CD4-positive, alpha-beta T cell (primary cell): ENCODE measurements at regions not wholly inside any gene's neighbourhood (a gene's known extent, or its start where the extent isn't known, plus 50 kb on each side); places are given as distances from the start of the nearest gene placed in this dataset.

Source experiments
- ATAC-seq: fragments of 200-7000 bp; cut with Tn5 transposase; one replicate; pipeline ENCODE4 v1.10.0; 2022; ENCODE audit warnings: mild to moderate bottlenecking; ENCODE audit not compliant: poor library complexity
- CTCF ChIA-PET: fragments of 350-600 bp; sonication (Branson Sonifier 250); formaldehyde crosslinking; loops from one replicate; lab custom pipeline; 2021; ENCODE audit warnings: antibody characterized with exemption, inconsistent platforms; lab: Charles Lee
- POLR2A ChIA-PET: fragments of 350-600 bp; sonication (Branson Sonifier 250); formaldehyde crosslinking; loops from one replicate; lab custom pipeline; 2021; ENCODE audit warnings: antibody characterized with exemption, inconsistent platforms; lab: Charles Lee
- DNase-seq, 14 experiments: peaks; one replicate each; pipeline ENCODE4 v3.0.0-alpha.2; 2013 to 2020; ENCODE audit warnings: mixed read lengths in 2 of 14
- H3K27ac ChIP-seq, 2 donors: one replicate each; pipeline versions ENCODE4 v1.5.1 to v1.7.0; 2013; ENCODE audit warnings: low read length in 2 of 2, low read depth in 1 of 2, mild to moderate bottlenecking in 1 of 2
- H3K27me3 ChIP-seq, 2 experiments: 1 replicate in 1 of 2; 2 replicates in 1 of 2; pipeline versions ENCODE4 v1.6.1 to v1.7.0; 2013; ENCODE audit warnings: low read length in 2 of 2, control low read depth in 1 of 2, mild to moderate bottlenecking in 1 of 2, moderate library complexity in 1 of 2; ENCODE audit not compliant: insufficient read depth in 2 of 2, control insufficient read depth in 1 of 2
- H3K36me3 ChIP-seq: one replicate; pipeline ENCODE4 v1.6.1; 2013; ENCODE audit warnings: low read length, control low read depth; ENCODE audit not compliant: insufficient read depth
- H3K4me1 ChIP-seq: one replicate; pipeline ENCODE4 v1.6.1; 2013; ENCODE audit warnings: low read length, control low read depth; ENCODE audit not compliant: insufficient read depth
- H3K4me3 ChIP-seq: one replicate; pipeline ENCODE4 v1.5.1; 2013; ENCODE audit warnings: mild to moderate bottlenecking, low read length, moderate library complexity
- H3K9me3 ChIP-seq, 2 experiments: 1 replicate in 1 of 2; 2 replicates in 1 of 2; pipeline versions ENCODE4 v1.6.1 to v1.7.0; 2013; ENCODE audit warnings: low read length in 2 of 2, mild to moderate bottlenecking in 2 of 2, control low read depth in 1 of 2, moderate library complexity in 1 of 2; ENCODE audit not compliant: control insufficient read depth in 1 of 2, insufficient read depth in 1 of 2
- H3K27ac Mint-ChIP-seq: one replicate; pipeline ENCODE4 v1.8.0; 2020; ENCODE audit warnings: mixed read lengths
- H3K27me3 Mint-ChIP-seq: one replicate; pipeline ENCODE4 v1.8.0; 2021; ENCODE audit warnings: mixed read lengths
- H3K36me3 Mint-ChIP-seq: one replicate; pipeline ENCODE4 v1.8.0; 2021; ENCODE audit warnings: low read depth, mixed read lengths
- H3K4me1 Mint-ChIP-seq: one replicate; pipeline ENCODE4 v1.8.0; 2021; ENCODE audit warnings: low read depth, mixed read lengths
- H3K4me3 Mint-ChIP-seq: one replicate; pipeline ENCODE4 v1.8.0; 2020; ENCODE audit warnings: mild to moderate bottlenecking, mixed read lengths
- H3K9me3 Mint-ChIP-seq: one replicate; pipeline ENCODE4 v1.8.0; 2020; ENCODE audit warnings: mixed read lengths
- CTCF ChIP-seq: fragments of 200-600 bp; IDR thresholded peaks from one replicate; pipeline ENCODE4 v1.8.0; 2022; ENCODE audit warnings: antibody characterized with exemption, mild to moderate bottlenecking
- intact Hi-C, 2 experiments: fragments of 100-400 bp; cut with DNase I in 1 of 2; cut with micrococcal nuclease in 1 of 2; formaldehyde crosslinking; loops; one replicate each; pipeline versions ENCODE4 v1.15.1 to v1.9.0; 2023 to 2025; cut with DNase I, micrococcal nuclease

GRCh38 chr9:107761307-107761706 is 271.7 kb upstream of the KLF4 start:
- no peaks in the 10 kb centered on the region for H3K4me1 Mint-ChIP-seq
- Histone ChIP-seq H3K4me1 (no peaks in the 10 kb centered on the region), H3K9me3 (peaks cover 0 to 6% of the 10 kb centered on the region in 2 experiments), H3K36me3 (no peaks in the 10 kb centered on the region), H3K27me3 (no peaks in the 10 kb centered on the region), H3K4me3 (no peak overlapping the region), H3K27ac (no peak overlapping the region)
- no peaks in the 10 kb centered on the region for H3K36me3 Mint-ChIP-seq
- POLR2A ChIA-PET, result no interaction called here
- ATAC-seq, result no peak
- H3K27me3 Mint-ChIP-seq, result no peaks in the 10 kb centered on the region
- intact Hi-C loops, result no loop called here
- H3K4me3 Mint-ChIP-seq, result no peak overlapping the region
- DNase-seq, result no peak
- no peak overlapping the region for H3K27ac Mint-ChIP-seq
- no peak for TF ChIP-seq CTCF
- CTCF ChIA-PET, result no interaction called here
- H3K9me3 Mint-ChIP-seq, result peaks cover 10% of the 10 kb centered on the region

GRCh38 chr9:107760469-107761242 is 271.1 kb upstream of the KLF4 start:
- H3K36me3 ChIP-seq, result no peaks in the 10 kb centered on the region
- POLR2A ChIA-PET, result no interaction called here
- intact Hi-C loops, result no loop called here
- CTCF ChIA-PET, result no interaction called here
- no peaks in the 10 kb centered on the region for H3K4me1 ChIP-seq
- DNase-seq, result peak in 3 of 14 experiments; percentile 30 to 59 (median 48)
- no peak for TF ChIP-seq CTCF
- Mint-ChIP-seq H3K27me3 (no peaks in the 10 kb centered on the region), H3K4me1 (no peaks in the 10 kb centered on the region), H3K4me3 (no peak overlapping the region), H3K27ac (no peak overlapping the region), H3K9me3 (peaks cover 12% of the 10 kb centered on the region), H3K36me3 (no peaks in the 10 kb centered on the region)
- peaks cover 0 to 6% of the 10 kb centered on the region in 2 experiments for H3K9me3 ChIP-seq
- no peak for ATAC-seq
- H3K27ac ChIP-seq, result no peak overlapping the region
- H3K27me3 ChIP-seq, result no peaks in the 10 kb centered on the region
- H3K4me3 ChIP-seq, result no peak overlapping the region

GRCh38 chr9:107759823-107760166 is 270.2 kb upstream of the KLF4 start:
- Mint-ChIP-seq H3K9me3 (peaks cover 12% of the 10 kb centered on the region), H3K27me3 (no peaks in the 10 kb centered on the region), H3K4me1 (no peaks in the 10 kb centered on the region), H3K4me3 (no peak overlapping the region), H3K27ac (no peak overlapping the region), H3K36me3 (no peaks in the 10 kb centered on the region)
- no peak overlapping the region for H3K27ac ChIP-seq
- no peak for DNase-seq
- peaks cover 0 to 6% of the 10 kb centered on the region in 2 experiments for H3K9me3 ChIP-seq
- no peaks in the 10 kb centered on the region for H3K4me1 ChIP-seq
- no peak for TF ChIP-seq CTCF
- H3K4me3 ChIP-seq, result no peak overlapping the region
- ChIA-PET POLR2A (no interaction called here), CTCF (no interaction called here)
- no peaks in the 10 kb centered on the region for H3K36me3 ChIP-seq
- intact Hi-C loops, result no loop called here
- no peaks in the 10 kb centered on the region for H3K27me3 ChIP-seq
- ATAC-seq, result no peak
